Liver (tissue), 8 donors: ENCODE measurements at regions not wholly inside any gene's neighbourhood (a gene's known extent, or its start where the extent isn't known, plus 50 kb on each side); places are given as distances from the start of the nearest gene placed in this dataset.
"Not testable (repeated sequence)": the region's sequence is repeated elsewhere in the genome, so short reads cannot be mapped to it uniquely, and the experiment has no call there.

ENCODE experiments used
- DNase-seq: peaks from one replicate; pipeline ENCODE4 v3.0.0-alpha.2; 2017; ENCODE audit warnings: low spot score
- H3K27ac ChIP-seq, 2 donors: one replicate each; pipeline ENCODE4 v1.7.0; 2013; ENCODE audit warnings: inconsistent platforms in 2 of 2, low read length in 2 of 2, control low read depth in 1 of 2, low read depth in 1 of 2, mild to moderate bottlenecking in 1 of 2
- H3K27me3 ChIP-seq, 4 donors: one replicate each; pipeline versions ENCODE4 v1.6.1 to v1.7.0; 2013; ENCODE audit warnings: low read length in 3 of 4, inconsistent platforms in 1 of 4, mild to moderate bottlenecking in 1 of 4, moderate library complexity in 1 of 4; ENCODE audit not compliant: control insufficient read depth in 4 of 4, insufficient read depth in 4 of 4
- H3K36me3 ChIP-seq, 4 donors: one replicate each; pipeline versions ENCODE4 v1.6.1 to v1.7.0; 2013; ENCODE audit warnings: low read length in 3 of 4, mild to moderate bottlenecking in 3 of 4, low read depth in 1 of 4, moderate library complexity in 1 of 4; ENCODE audit not compliant: control insufficient read depth in 4 of 4, insufficient read depth in 3 of 4
- H3K4me1 ChIP-seq, 4 donors: one replicate each; pipeline versions ENCODE4 v1.6.1 to v1.7.0; 2013; ENCODE audit warnings: low read length in 3 of 4, mild to moderate bottlenecking in 3 of 4, moderate library complexity in 1 of 4; ENCODE audit not compliant: control insufficient read depth in 4 of 4, insufficient read depth in 4 of 4
- H3K4me3 ChIP-seq, 3 donors: one replicate each; pipeline versions ENCODE4 v1.6.1 to v1.7.0; 2013; ENCODE audit warnings: low read length in 3 of 3, control low read depth in 1 of 3, low read depth in 1 of 3, mild to moderate bottlenecking in 1 of 3
- H3K9ac ChIP-seq, 2 donors: one replicate each; pipeline ENCODE4 v1.7.0; 2013; ENCODE audit warnings: low read length in 2 of 2, mild to moderate bottlenecking in 2 of 2, moderate library complexity in 2 of 2, control low read depth in 1 of 2, low read depth in 1 of 2
- H3K9me3 ChIP-seq, 4 donors: one replicate each; pipeline versions ENCODE4 v1.6.1 to v1.7.0; 2013; ENCODE audit warnings: low read length in 3 of 4; ENCODE audit not compliant: control insufficient read depth in 4 of 4
- EGR1 ChIP-seq, 2 donors: IDR thresholded peaks; 2 replicates each; pipeline ENCODE4 v1.6.1; 2016 to 2018; ENCODE audit warnings: antibody characterized with exemption in 2 of 2, low read depth in 2 of 2
- FOXA1 ChIP-seq: IDR thresholded peaks from 2 replicates; pipeline ENCODE4 v1.6.1; 2016; ENCODE audit warnings: antibody characterized with exemption
- FOXA2 ChIP-seq: IDR thresholded peaks from 2 replicates; pipeline ENCODE4 v1.6.1; 2016; ENCODE audit warnings: antibody characterized with exemption
- HNF4A ChIP-seq, 2 donors: conservative IDR thresholded peaks; 2 replicates each; pipeline ENCODE4 v1.6.1; 2016; ENCODE audit warnings: antibody characterized with exemption in 2 of 2, mild to moderate bottlenecking in 2 of 2
- HNF4G ChIP-seq: IDR thresholded peaks from 2 replicates; pipeline ENCODE4 v1.6.1; 2016; ENCODE audit warnings: antibody characterized with exemption
- NR2F2 ChIP-seq: IDR thresholded peaks from 2 replicates; pipeline ENCODE4 v1.6.1; 2016; ENCODE audit warnings: antibody characterized with exemption
- RAD21 ChIP-seq, 2 donors: IDR thresholded peaks; 2 replicates each; pipeline ENCODE4 v1.6.1; 2016; ENCODE audit warnings: antibody characterized with exemption in 2 of 2, mild to moderate bottlenecking in 2 of 2
- RXRA ChIP-seq, 2 donors: IDR thresholded peaks; 2 replicates each; pipeline ENCODE4 v1.6.1; 2017 to 2018; ENCODE audit warnings: antibody characterized with exemption in 2 of 2, mild to moderate bottlenecking in 1 of 2
- TAF1 ChIP-seq: conservative IDR thresholded peaks from 2 replicates; pipeline ENCODE4 v1.6.1; 2016; ENCODE audit warnings: antibody characterized with exemption, mild to moderate bottlenecking
- WGBS: extraction: QIAGEN DNeasy Blood & Tissue Kit; methylation state at CpG from one replicate; pipeline ENCODE4 v1.1.7; 2013; 5-methylcytosine and 5-hydroxymethylcytosine counted together
- TF ChIP-seq, protein P1 (sequence below): IDR thresholded peaks from 2 replicates; pipeline ENCODE4 v1.6.1; 2016; ENCODE audit warnings: antibody characterized with exemption
- TF ChIP-seq, protein P2 (sequence below): IDR thresholded peaks from 2 replicates; pipeline ENCODE4 v1.6.1; 2016; ENCODE audit warnings: antibody characterized with exemption, mild to moderate bottlenecking
- TF ChIP-seq, protein P3 (sequence below): IDR thresholded peaks from 2 replicates; pipeline ENCODE4 v1.6.1; 2016; ENCODE audit warnings: antibody characterized with exemption
- TF ChIP-seq, protein P4 (sequence below): fragments of 150-350 bp; IDR thresholded peaks from 2 replicates; pipeline ENCODE4 v1.5.1; 2017; ENCODE audit warnings: improper control_type of control experiment, low read depth, low read length; ENCODE audit not compliant: missing input control
- donor health status: healthy.
- donor health status: healthy.
- donor health status: healthy.
- donor health status: healthy.
- donor health status: healthy.

DNA sequence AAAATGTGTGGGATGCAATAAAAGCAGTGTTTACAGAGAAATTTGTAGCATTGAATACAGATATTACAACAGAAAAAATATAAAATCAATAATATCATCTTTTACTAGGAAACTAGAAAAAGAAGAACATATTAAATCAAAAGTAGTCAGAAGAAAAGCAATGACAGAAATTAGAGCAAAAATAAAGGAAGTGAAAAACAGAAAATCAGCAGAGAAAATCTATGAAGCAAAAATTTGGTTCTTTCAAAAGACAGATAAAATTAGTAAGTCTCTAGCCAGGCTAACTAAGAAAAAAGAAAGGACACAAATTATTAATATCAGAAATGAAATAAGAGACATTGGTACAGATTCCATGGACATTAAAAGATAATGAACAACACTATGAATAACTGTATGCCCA is 212.0 kb upstream of the MGAT5 start:
- no peaks in the 10 kb centered on the region for H3K36me3 ChIP-seq

DNA sequence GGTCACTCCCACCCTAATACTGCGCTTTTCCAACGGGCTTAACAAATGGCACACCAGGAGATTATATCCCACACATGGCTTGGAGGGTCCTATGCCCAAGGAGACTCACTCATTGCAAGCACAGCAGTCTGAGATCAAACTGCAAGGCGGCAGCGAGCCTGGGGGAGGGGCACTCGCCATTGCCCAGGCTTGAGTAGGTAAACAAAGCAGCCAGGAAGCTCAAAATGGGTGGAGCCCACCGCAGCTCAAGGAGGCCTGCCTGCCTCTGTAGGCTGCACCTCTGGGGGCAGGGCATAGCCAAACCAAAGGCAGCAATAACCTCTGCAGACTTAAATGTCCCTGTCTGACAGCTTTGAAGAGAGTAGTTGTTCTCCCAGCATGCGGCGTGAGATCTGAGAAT is 210.8 kb upstream of the MGAT5 start:
- WGBS, result 90% methylated on average over 8 of the region's 8 CpGs

More for the DNA sequence above, 212.0 kb upstream of the MGAT5 start:
- no peaks in the 10 kb centered on the region for H3K27me3 ChIP-seq
- TF ChIP-seq, protein P1, sequence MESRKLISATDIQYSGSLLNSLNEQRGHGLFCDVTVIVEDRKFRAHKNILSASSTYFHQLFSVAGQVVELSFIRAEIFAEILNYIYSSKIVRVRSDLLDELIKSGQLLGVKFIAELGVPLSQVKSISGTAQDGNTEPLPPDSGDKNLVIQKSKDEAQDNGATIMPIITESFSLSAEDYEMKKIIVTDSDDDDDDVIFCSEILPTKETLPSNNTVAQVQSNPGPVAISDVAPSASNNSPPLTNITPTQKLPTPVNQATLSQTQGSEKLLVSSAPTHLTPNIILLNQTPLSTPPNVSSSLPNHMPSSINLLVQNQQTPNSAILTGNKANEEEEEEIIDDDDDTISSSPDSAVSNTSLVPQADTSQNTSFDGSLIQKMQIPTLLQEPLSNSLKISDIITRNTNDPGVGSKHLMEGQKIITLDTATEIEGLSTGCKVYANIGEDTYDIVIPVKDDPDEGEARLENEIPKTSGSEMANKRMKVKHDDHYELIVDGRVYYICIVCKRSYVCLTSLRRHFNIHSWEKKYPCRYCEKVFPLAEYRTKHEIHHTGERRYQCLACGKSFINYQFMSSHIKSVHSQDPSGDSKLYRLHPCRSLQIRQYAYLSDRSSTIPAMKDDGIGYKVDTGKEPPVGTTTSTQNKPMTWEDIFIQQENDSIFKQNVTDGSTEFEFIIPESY, result no peak
- TF ChIP-seq RAD21 (IDR thresholded peaks at IDR 0.05), result no peak
- TF ChIP-seq, protein P2, sequence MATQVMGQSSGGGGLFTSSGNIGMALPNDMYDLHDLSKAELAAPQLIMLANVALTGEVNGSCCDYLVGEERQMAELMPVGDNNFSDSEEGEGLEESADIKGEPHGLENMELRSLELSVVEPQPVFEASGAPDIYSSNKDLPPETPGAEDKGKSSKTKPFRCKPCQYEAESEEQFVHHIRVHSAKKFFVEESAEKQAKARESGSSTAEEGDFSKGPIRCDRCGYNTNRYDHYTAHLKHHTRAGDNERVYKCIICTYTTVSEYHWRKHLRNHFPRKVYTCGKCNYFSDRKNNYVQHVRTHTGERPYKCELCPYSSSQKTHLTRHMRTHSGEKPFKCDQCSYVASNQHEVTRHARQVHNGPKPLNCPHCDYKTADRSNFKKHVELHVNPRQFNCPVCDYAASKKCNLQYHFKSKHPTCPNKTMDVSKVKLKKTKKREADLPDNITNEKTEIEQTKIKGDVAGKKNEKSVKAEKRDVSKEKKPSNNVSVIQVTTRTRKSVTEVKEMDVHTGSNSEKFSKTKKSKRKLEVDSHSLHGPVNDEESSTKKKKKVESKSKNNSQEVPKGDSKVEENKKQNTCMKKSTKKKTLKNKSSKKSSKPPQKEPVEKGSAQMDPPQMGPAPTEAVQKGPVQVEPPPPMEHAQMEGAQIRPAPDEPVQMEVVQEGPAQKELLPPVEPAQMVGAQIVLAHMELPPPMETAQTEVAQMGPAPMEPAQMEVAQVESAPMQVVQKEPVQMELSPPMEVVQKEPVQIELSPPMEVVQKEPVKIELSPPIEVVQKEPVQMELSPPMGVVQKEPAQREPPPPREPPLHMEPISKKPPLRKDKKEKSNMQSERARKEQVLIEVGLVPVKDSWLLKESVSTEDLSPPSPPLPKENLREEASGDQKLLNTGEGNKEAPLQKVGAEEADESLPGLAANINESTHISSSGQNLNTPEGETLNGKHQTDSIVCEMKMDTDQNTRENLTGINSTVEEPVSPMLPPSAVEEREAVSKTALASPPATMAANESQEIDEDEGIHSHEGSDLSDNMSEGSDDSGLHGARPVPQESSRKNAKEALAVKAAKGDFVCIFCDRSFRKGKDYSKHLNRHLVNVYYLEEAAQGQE, result no peak
- no peak for DNase-seq
- H3K9ac ChIP-seq, result no peak overlapping the region
- H3K4me3 ChIP-seq, result no peak overlapping the region
- no peak overlapping the region for H3K27ac ChIP-seq
- no peaks in the 10 kb centered on the region for H3K9me3 ChIP-seq
- H3K4me1 ChIP-seq, result no peaks in the 10 kb centered on the region

DNA sequence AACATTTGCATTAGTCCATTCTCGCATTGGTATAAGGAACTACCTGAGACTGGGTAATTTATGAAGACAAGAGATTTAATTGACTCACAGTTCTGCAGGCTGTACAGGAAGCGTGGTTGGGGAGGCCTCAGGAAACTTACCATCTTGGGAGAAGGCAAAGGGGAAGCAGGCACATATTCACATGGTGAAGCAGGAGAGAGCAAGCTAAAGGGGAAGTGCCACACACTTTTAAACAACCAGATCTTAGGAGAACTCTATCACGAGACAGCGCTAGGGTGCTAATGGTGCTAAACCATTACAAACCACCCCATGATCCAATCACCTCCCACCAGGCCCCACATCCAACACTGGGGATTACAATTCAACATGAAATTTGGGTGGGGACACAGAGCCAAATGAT is 201.7 kb upstream of the MGAT5 start:
- H3K27ac ChIP-seq, result no peak overlapping the region
- DNase-seq, result no peak
- peaks cover 0 to 2% (median 0%) of the 10 kb centered on the region in 4 donors for H3K27me3 ChIP-seq
- no peaks in the 10 kb centered on the region for H3K4me1 ChIP-seq
- no peak overlapping the region for H3K9ac ChIP-seq
- no peaks in the 10 kb centered on the region for H3K9me3 ChIP-seq
- 78% methylated on average over 4 of the region's 4 CpGs for WGBS
- TF ChIP-seq TAF1 (no peak), HNF4G (no peak), EGR1 (IDR thresholded peaks at IDR 0.05; ENCODE audit: low read depth in 2 of 2) (no peak), RXRA (IDR thresholded peaks at IDR 0.05) (no peak)
- TF ChIP-seq, protein P3, sequence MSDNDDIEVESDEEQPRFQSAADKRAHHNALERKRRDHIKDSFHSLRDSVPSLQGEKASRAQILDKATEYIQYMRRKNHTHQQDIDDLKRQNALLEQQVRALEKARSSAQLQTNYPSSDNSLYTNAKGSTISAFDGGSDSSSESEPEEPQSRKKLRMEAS, result no peak
- no peak overlapping the region for H3K4me3 ChIP-seq
- H3K36me3 ChIP-seq, result no peaks in the 10 kb centered on the region

More for the DNA sequence above, 210.8 kb upstream of the MGAT5 start:
- H3K4me3 ChIP-seq, H3K9me3 ChIP-seq, H3K27me3 ChIP-seq, H3K36me3 ChIP-seq, H3K4me1 ChIP-seq, H3K9ac ChIP-seq, H3K27ac ChIP-seq, DNase-seq: not testable (repeated sequence)

DNA sequence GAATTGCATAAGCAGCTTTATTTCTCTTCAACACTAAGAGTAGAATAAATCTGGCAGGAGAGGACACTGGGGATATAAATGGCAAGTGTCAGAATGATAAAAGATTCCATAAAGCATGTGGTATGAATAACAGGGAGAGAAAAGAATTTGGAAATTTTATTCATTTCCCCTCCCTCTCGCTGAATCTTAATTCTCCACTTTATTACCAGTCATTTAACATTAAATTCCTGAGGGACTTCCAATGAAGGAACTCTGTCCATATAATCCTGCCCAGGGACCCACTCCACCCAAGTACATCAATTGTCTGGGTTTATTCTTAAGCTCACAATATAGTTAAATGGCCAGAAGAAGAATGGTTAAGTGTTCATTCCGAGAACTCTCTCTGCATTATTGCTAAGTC is 197.7 kb upstream of the MGAT5 start:
- H3K9ac ChIP-seq, result no peak overlapping the region
- WGBS, result 86% methylated on average over 2 of the region's 2 CpGs
- no peaks in the 10 kb centered on the region for H3K9me3 ChIP-seq
- DNase-seq, result no peak
- no peaks in the 10 kb centered on the region for H3K36me3 ChIP-seq
- H3K4me3 ChIP-seq, result no peak overlapping the region
- no peak overlapping the region for H3K27ac ChIP-seq
- peaks cover 0 to 2% (median 0%) of the 10 kb centered on the region in 4 donors for H3K27me3 ChIP-seq
- H3K4me1 ChIP-seq, result no peaks in the 10 kb centered on the region
- no peak for TF ChIP-seq FOXA1
- TF ChIP-seq, protein P4, sequence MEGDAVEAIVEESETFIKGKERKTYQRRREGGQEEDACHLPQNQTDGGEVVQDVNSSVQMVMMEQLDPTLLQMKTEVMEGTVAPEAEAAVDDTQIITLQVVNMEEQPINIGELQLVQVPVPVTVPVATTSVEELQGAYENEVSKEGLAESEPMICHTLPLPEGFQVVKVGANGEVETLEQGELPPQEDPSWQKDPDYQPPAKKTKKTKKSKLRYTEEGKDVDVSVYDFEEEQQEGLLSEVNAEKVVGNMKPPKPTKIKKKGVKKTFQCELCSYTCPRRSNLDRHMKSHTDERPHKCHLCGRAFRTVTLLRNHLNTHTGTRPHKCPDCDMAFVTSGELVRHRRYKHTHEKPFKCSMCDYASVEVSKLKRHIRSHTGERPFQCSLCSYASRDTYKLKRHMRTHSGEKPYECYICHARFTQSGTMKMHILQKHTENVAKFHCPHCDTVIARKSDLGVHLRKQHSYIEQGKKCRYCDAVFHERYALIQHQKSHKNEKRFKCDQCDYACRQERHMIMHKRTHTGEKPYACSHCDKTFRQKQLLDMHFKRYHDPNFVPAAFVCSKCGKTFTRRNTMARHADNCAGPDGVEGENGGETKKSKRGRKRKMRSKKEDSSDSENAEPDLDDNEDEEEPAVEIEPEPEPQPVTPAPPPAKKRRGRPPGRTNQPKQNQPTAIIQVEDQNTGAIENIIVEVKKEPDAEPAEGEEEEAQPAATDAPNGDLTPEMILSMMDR, result no peak
- no peak for TF ChIP-seq HNF4A (conservative IDR thresholded peaks at IDR 0.05)
- TF ChIP-seq TAF1, result no peak
- TF ChIP-seq FOXA2, result no peak
- TF ChIP-seq EGR1 (IDR thresholded peaks at IDR 0.05; ENCODE audit: low read depth in 2 of 2), result no peak
- no peak for TF ChIP-seq HNF4G
- no peak for TF ChIP-seq NR2F2
- TF ChIP-seq, protein P2, result no peak
